HEK293 (cell line): ENCODE measurements at regions not wholly inside any gene's neighbourhood (a gene's known extent, or its start where the extent isn't known, plus 50 kb on each side); places are given as distances from the start of the nearest gene placed in this dataset.
A peak's percentile ranks its signal among the peaks of the same experiment; 100 is the strongest.

Experiments used
- CTCF ChIA-PET: fragments of 350-600 bp; formaldehyde crosslinking; extraction: SDS; loops from one replicate; lab custom pipeline; 2021; ENCODE audit warnings: antibody characterized with exemption; lab: Yijun Ruan, JAX
- POLR2A ChIA-PET: fragments of 300-600 bp; formaldehyde crosslinking; extraction: SDS; loops from one replicate; lab custom pipeline; 2020; ENCODE audit warnings: antibody characterized with exemption, inconsistent platforms; lab: Yijun Ruan, JAX
- H3K27ac ChIP-seq: fragments of 200-500 bp; sonication (Bioruptor generic); 2 replicates; pipeline ENCODE4 v1.5.1; 2014; ENCODE audit warnings: low read depth, low read length, control low read depth, inconsistent platforms; ENCODE audit errors: extremely low read depth
- H3K36me3 ChIP-seq, 2 experiments: fragments of 200-500 bp in 1 of 2; sonication (Bioruptor generic) in 1 of 2; 1 replicate in 1 of 2; 2 replicates in 1 of 2; pipeline ENCODE4 v1.5.1; 2014 to 2017; ENCODE audit warnings: inconsistent platforms in 2 of 2, low read length in 2 of 2; ENCODE audit not compliant: control insufficient read depth in 2 of 2, insufficient read depth in 1 of 2
- H3K4me1 ChIP-seq: fragments of 200-500 bp; sonication (Bioruptor generic); 2 replicates; pipeline ENCODE4 v1.5.1; 2014; ENCODE audit warnings: mild to moderate bottlenecking, low read length, inconsistent platforms; ENCODE audit not compliant: control insufficient read depth, insufficient read depth
- H3K4me3 ChIP-seq: 2 replicates; pipeline ENCODE4 v1.5.1; 2011; ENCODE audit warnings: low read depth, mild to moderate bottlenecking, control low read depth, low read length, moderate library complexity
- H3K9me3 ChIP-seq: fragments of 200-500 bp; sonication (Bioruptor generic); 2 replicates; pipeline ENCODE4 v1.5.1; 2014; ENCODE audit warnings: low read depth, low read length, inconsistent platforms; ENCODE audit not compliant: control insufficient read depth, insufficient read depth
- FEZF1 ChIP-seq: fragments of 450-650 bp; formaldehyde crosslinking; IDR thresholded peaks from 2 replicates; pipeline ENCODE4 v1.5.1; 2016; ENCODE audit warnings: missing biosample characterization, missing genetic modification characterization
- GFI1B ChIP-seq: fragments of 450-650 bp; formaldehyde crosslinking; IDR thresholded peaks from 2 replicates; pipeline ENCODE4 v1.5.1; 2016; ENCODE audit warnings: missing biosample characterization, missing genetic modification characterization
- GLIS1 ChIP-seq: fragments of 450-650 bp; formaldehyde crosslinking; IDR thresholded peaks from 2 replicates; pipeline ENCODE4 v1.5.1; 2016; ENCODE audit warnings: missing biosample characterization, missing genetic modification characterization
- KLF16 ChIP-seq: fragments of 450-650 bp; formaldehyde crosslinking; IDR thresholded peaks from 2 replicates; pipeline ENCODE4 v1.5.1; 2017; ENCODE audit warnings: missing biosample characterization, missing genetic modification characterization
- OSR2 ChIP-seq: fragments of 450-650 bp; formaldehyde crosslinking; IDR thresholded peaks from 2 replicates; pipeline ENCODE4 v1.5.1; 2016; ENCODE audit warnings: missing biosample characterization, missing genetic modification characterization
- ZEB2 ChIP-seq: fragments of 450-650 bp; formaldehyde crosslinking; IDR thresholded peaks from 2 replicates; pipeline ENCODE4 v1.5.1; 2016; ENCODE audit warnings: missing biosample characterization, missing genetic modification characterization
- ZFP41 ChIP-seq: fragments of 450-650 bp; formaldehyde crosslinking; IDR thresholded peaks from 2 replicates; pipeline ENCODE4 v1.5.1; 2016; ENCODE audit warnings: missing biosample characterization, missing genetic modification characterization, borderline replicate concordance
- ZNF10 ChIP-seq: fragments of 450-650 bp; formaldehyde crosslinking; IDR thresholded peaks from 2 replicates; pipeline ENCODE4 v1.5.1; 2017; ENCODE audit warnings: missing biosample characterization, missing genetic modification characterization
- ZNF16 ChIP-seq: fragments of 450-650 bp; formaldehyde crosslinking; IDR thresholded peaks from 2 replicates; pipeline ENCODE4 v1.5.1; 2016; ENCODE audit warnings: low read depth, missing biosample characterization, missing genetic modification characterization
- ZNF24 ChIP-seq: fragments of 450-650 bp; formaldehyde crosslinking; IDR thresholded peaks from 2 replicates; pipeline ENCODE4 v1.5.1; 2016; ENCODE audit warnings: missing biosample characterization, missing genetic modification characterization
- ZNF280D ChIP-seq: fragments of 450-650 bp; formaldehyde crosslinking; IDR thresholded peaks from 2 replicates; pipeline ENCODE4 v1.5.1; 2016; ENCODE audit warnings: missing biosample characterization, missing genetic modification characterization
- ZNF341 ChIP-seq: fragments of 450-650 bp; formaldehyde crosslinking; IDR thresholded peaks from 2 replicates; pipeline ENCODE4; 2016; ENCODE audit warnings: low read depth, missing biosample characterization, missing genetic modification characterization
- ZNF501 ChIP-seq: fragments of 450-650 bp; formaldehyde crosslinking; IDR thresholded peaks from 2 replicates; pipeline ENCODE4 v1.5.1; 2016; ENCODE audit warnings: missing biosample characterization, missing genetic modification characterization
- ZNF629 ChIP-seq: fragments of 450-650 bp; formaldehyde crosslinking; IDR thresholded peaks from 2 replicates; pipeline ENCODE4 v1.5.1; 2017; ENCODE audit warnings: missing biosample characterization, missing genetic modification characterization
- ZNF660 ChIP-seq: fragments of 450-650 bp; IDR thresholded peaks from 2 replicates; pipeline ENCODE4 v1.5.1; 2018; ENCODE audit warnings: missing biosample characterization, mild to moderate bottlenecking, missing genetic modification characterization
- ZNF792 ChIP-seq: fragments of 450-650 bp; formaldehyde crosslinking; IDR thresholded peaks from 2 replicates; pipeline ENCODE4 v1.5.1; 2016; ENCODE audit warnings: missing biosample characterization, missing genetic modification characterization
- ZNF843 ChIP-seq: fragments of 450-650 bp; formaldehyde crosslinking; IDR thresholded peaks from 2 replicates; pipeline ENCODE4 v1.5.1; 2016; ENCODE audit warnings: missing biosample characterization, missing genetic modification characterization
- ZSCAN5A ChIP-seq: fragments of 450-650 bp; formaldehyde crosslinking; IDR thresholded peaks from 2 replicates; pipeline ENCODE4 v1.5.1; 2016; ENCODE audit warnings: missing biosample characterization, missing genetic modification characterization
- TF ChIP-seq, protein P1 (sequence below): fragments of 450-650 bp; formaldehyde crosslinking; IDR thresholded peaks from 2 replicates; pipeline ENCODE4 v1.5.1; 2017; ENCODE audit warnings: missing biosample characterization, missing genetic modification characterization
- TF ChIP-seq, protein P2 (sequence below): fragments of 450-650 bp; formaldehyde crosslinking; IDR thresholded peaks from 2 replicates; pipeline ENCODE4 v1.5.1; 2016; ENCODE audit warnings: missing biosample characterization, missing genetic modification characterization
- TF ChIP-seq, protein P3 (sequence below): fragments of 450-650 bp; IDR thresholded peaks from 2 replicates; pipeline ENCODE4 v1.5.1; 2018; ENCODE audit warnings: missing biosample characterization, mild to moderate bottlenecking, missing genetic modification characterization
- TF ChIP-seq, protein P4 (sequence below): fragments of 450-650 bp; formaldehyde crosslinking; IDR thresholded peaks from 2 replicates; pipeline ENCODE4 v1.5.1; 2017; ENCODE audit warnings: missing biosample characterization, missing genetic modification characterization

DNA sequence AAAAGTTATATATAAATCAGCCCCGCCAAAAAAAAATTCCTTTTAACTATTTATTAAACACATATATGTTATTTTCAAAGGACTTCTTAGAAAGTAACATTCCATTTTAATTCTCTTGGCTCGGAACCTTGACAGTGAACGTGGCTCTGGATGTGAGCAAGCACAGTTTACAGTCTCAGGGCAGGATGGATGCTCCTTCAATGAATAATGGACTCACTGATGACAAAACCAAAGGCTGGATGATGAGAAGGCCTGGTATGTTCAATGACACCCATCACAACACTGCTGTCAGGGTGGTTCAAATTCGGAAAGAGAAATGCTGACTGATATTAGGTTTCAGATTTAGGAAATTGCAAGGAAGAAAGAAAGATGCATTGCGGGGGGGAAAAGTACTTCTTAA is 148.8 kb downstream of the SIPA1L2 start:
- peaks cover 5 to 20% of the 10 kb centered on the region in 2 experiments; a peak in 2 of 3 replicates for H3K36me3 ChIP-seq
- POLR2A ChIA-PET, result no interaction called here
- TF ChIP-seq ZNF16 (tag by site-specific recombination) (no peak), ZFP41 (no peak), KLF16 (tag by site-specific recombination) (no peak)
- no peak overlapping the region for H3K27ac ChIP-seq
- H3K4me3 ChIP-seq, result no peak overlapping the region
- CTCF ChIA-PET, result no interaction called here
- peaks cover 6% of the 10 kb centered on the region for H3K4me1 ChIP-seq
- H3K9me3 ChIP-seq, result no peaks in the 10 kb centered on the region

DNA sequence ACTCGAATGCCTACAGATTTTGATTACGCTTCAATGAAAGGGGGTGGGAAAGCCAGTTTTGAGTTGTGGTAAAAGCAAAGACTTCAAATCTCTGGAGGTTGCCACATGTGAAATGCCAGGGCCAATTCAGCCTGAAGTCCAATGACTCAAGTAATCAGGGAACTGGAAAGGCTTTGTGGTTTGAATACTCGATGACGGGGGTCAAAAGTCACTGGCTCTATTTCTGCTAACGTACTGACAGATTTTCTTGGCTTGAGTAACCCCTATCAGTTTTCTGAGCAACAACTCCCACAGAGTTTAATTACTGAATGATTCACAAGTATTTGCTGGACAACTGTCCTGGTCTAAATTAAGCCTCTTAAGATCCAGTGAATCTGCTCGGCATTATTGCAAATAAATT is 152.2 kb downstream of the SIPA1L2 start:
- H3K4me1 ChIP-seq, result peaks cover 15% of the 10 kb centered on the region
- no peak overlapping the region for H3K4me3 ChIP-seq
- TF ChIP-seq, protein P1, sequence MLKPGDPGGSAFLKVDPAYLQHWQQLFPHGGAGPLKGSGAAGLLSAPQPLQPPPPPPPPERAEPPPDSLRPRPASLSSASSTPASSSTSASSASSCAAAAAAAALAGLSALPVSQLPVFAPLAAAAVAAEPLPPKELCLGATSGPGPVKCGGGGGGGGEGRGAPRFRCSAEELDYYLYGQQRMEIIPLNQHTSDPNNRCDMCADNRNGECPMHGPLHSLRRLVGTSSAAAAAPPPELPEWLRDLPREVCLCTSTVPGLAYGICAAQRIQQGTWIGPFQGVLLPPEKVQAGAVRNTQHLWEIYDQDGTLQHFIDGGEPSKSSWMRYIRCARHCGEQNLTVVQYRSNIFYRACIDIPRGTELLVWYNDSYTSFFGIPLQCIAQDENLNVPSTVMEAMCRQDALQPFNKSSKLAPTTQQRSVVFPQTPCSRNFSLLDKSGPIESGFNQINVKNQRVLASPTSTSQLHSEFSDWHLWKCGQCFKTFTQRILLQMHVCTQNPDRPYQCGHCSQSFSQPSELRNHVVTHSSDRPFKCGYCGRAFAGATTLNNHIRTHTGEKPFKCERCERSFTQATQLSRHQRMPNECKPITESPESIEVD (tag by site-specific recombination), result peak; percentile 37
- TF ChIP-seq GLIS1 (tag by site-specific recombination) (peak; percentile 52), ZNF10 (tag by site-specific recombination) (peak; percentile 83), ZEB2 (tag by site-specific recombination) (peak; percentile 84), ZNF24 (0 out of 2 replicates have a peak, but pooled peaks have one; percentile 41), OSR2 (tag by site-specific recombination) (no peak), ZNF629 (peak; percentile 35; the same call in 1 of the 2 replicates), FEZF1 (tag by site-specific recombination) (peak; percentile 76), ZNF341 (no peak), ZNF280D (tag by site-specific recombination) (no peak), GFI1B (tag by site-specific recombination) (no peak), ZNF501 (tag by site-specific recombination) (0 out of 2 replicates have a peak, but pooled peaks have one; percentile 19), ZNF792 (tag by site-specific recombination) (no peak), ZNF843 (tag by site-specific recombination) (peak; percentile 66; the same call in 1 of the 2 replicates), ZNF660 (peak; percentile 68), ZSCAN5A (tag by site-specific recombination) (no peak)
- TF ChIP-seq, protein P2, sequence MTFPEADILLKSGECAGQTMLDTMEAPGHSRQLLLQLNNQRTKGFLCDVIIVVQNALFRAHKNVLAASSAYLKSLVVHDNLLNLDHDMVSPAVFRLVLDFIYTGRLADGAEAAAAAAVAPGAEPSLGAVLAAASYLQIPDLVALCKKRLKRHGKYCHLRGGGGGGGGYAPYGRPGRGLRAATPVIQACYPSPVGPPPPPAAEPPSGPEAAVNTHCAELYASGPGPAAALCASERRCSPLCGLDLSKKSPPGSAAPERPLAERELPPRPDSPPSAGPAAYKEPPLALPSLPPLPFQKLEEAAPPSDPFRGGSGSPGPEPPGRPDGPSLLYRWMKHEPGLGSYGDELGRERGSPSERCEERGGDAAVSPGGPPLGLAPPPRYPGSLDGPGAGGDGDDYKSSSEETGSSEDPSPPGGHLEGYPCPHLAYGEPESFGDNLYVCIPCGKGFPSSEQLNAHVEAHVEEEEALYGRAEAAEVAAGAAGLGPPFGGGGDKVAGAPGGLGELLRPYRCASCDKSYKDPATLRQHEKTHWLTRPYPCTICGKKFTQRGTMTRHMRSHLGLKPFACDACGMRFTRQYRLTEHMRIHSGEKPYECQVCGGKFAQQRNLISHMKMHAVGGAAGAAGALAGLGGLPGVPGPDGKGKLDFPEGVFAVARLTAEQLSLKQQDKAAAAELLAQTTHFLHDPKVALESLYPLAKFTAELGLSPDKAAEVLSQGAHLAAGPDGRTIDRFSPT (tag by site-specific recombination), result peak; percentile 91
- TF ChIP-seq, protein P3, sequence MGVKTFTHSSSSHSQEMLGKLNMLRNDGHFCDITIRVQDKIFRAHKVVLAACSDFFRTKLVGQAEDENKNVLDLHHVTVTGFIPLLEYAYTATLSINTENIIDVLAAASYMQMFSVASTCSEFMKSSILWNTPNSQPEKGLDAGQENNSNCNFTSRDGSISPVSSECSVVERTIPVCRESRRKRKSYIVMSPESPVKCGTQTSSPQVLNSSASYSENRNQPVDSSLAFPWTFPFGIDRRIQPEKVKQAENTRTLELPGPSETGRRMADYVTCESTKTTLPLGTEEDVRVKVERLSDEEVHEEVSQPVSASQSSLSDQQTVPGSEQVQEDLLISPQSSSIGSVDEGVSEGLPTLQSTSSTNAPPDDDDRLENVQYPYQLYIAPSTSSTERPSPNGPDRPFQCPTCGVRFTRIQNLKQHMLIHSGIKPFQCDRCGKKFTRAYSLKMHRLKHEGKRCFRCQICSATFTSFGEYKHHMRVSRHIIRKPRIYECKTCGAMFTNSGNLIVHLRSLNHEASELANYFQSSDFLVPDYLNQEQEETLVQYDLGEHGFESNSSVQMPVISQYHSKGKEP, result 0 out of 2 replicates have a peak, but pooled peaks have one; percentile 14
- TF ChIP-seq, protein P4, sequence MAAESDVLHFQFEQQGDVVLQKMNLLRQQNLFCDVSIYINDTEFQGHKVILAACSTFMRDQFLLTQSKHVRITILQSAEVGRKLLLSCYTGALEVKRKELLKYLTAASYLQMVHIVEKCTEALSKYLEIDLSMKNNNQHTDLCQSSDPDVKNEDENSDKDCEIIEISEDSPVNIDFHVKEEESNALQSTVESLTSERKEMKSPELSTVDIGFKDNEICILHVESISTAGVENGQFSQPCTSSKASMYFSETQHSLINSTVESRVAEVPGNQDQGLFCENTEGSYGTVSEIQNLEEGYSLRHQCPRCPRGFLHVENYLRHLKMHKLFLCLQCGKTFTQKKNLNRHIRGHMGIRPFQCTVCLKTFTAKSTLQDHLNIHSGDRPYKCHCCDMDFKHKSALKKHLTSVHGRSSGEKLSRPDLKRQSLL (tag by site-specific recombination), result peak; percentile 56; the same call in 1 of the 2 replicates
- TF ChIP-seq, all 188 proteins: peak for 13
- CTCF ChIA-PET, result interaction anchor here (2.1 kb wide), 1 partner anchor 610 kb away, joined by 6 read pairs; no protein-coding TSS in a partner anchor
- Histone ChIP-seq H3K36me3 (peaks cover 0 to 3% of the 10 kb centered on the region in 2 experiments; a peak in 2 of 3 replicates), H3K27ac (no peak overlapping the region), H3K9me3 (no peaks in the 10 kb centered on the region)
- POLR2A ChIA-PET, result no interaction called here
